ENCODE measurements at regions not wholly inside any gene's neighbourhood (a gene's known extent, or its start where the extent isn't known, plus 50 kb on each side); places are given as distances from the start of the nearest gene placed in this dataset.

DNA sequence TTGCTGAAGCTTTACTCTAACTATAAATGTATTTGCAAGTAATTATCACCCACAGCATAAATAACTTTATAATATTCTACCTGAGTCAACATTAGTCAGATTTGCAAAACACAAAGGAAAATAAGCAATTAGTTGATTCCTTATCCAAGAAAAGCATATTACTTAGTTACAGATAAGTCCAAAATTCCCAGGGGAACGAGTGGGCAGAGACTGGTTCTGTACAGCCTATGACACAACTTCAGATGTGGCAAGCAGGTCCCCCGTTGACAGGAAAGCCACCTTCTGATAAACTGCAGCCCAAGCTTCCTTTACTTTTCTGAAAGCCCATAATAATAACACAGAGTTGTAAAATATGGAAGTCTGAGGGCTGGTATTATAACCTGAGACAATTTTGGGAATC is 62.4 kb upstream of the NDP start:
- H2AFZ ChIP-seq (ENCODE audit: low read length), result no peak overlapping the region
- H3K9ac ChIP-seq (ENCODE audit: insufficient read depth, low read depth, low read length), result no peak overlapping the region
- no peaks in the 10 kb centered on the region for H3K27me3 ChIP-seq (ENCODE audit: control insufficient read depth in 1 of 2, insufficient read depth in 2 of 2, low read length in 2 of 2)
- intact Hi-C loops (cut with micrococcal nuclease; ENCODE audit: unreplicated experiment) (no loop called here), in situ Hi-C loops (cut with HindIII; ENCODE audit: extremely low pct_ligation_motif_present, low pct_unique_long_range_greater_than_20kb) (no loop called here)
- H3K27ac ChIP-seq (ENCODE audit: extremely low read length, insufficient read depth, low read length), result no peak overlapping the region
- no peaks in the 10 kb centered on the region for H3K36me3 ChIP-seq (replicated peaks in 1 of 2; ENCODE audit: control insufficient read depth in 1 of 2, insufficient read depth in 2 of 2, low read length in 2 of 2)
- ChIA-PET CTCF (ENCODE audit: low intra/inter-chr PET ratio, low total read pairs) (no interaction called here), POLR2A (no interaction called here)
- 0% methylated on average over 2 of the region's 2 CpGs for WGBS (ENCODE audit: low lambda C conversion rate)
- H3K9me3 ChIP-seq (ENCODE audit: low read length), result no peaks in the 10 kb centered on the region
- no peak overlapping the region for H3K4me3 ChIP-seq (replicated peaks in 1 of 3; ENCODE audit: insufficient read depth in 1 of 3, low read depth in 2 of 3, low read length in 3 of 3)
- no peak for FAIRE-seq
- no TSS peak for BruUV-seq (replicated peaks)
- no peak overlapping the region for H3K4me2 ChIP-seq (ENCODE audit: low read depth, low read length)
- H4K20me1 ChIP-seq (ENCODE audit: insufficient read depth, low read length), result no peaks in the 10 kb centered on the region
- H3K79me2 ChIP-seq (ENCODE audit: insufficient read depth, low read length), result no peaks in the 10 kb centered on the region
- ATAC-seq, result no peak
- no peaks in the 10 kb centered on the region for H3K4me1 ChIP-seq (ENCODE audit: insufficient read depth, low read length)
- no peak for TF ChIP-seq TEAD2 (CRISPR knock-in tag; IDR thresholded peaks at IDR 0.05)
- TF ChIP-seq, protein P1, sequence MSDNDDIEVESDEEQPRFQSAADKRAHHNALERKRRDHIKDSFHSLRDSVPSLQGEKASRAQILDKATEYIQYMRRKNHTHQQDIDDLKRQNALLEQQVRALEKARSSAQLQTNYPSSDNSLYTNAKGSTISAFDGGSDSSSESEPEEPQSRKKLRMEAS (IDR thresholded peaks at IDR 0.05), result no peak
- no peak for TF ChIP-seq WIZ (CRISPR knock-in tag; IDR thresholded peaks at IDR 0.05)
- TF ChIP-seq NKX3-1 (CRISPR knock-in tag; IDR thresholded peaks at IDR 0.05), result no peak
- TF ChIP-seq, protein P2, sequence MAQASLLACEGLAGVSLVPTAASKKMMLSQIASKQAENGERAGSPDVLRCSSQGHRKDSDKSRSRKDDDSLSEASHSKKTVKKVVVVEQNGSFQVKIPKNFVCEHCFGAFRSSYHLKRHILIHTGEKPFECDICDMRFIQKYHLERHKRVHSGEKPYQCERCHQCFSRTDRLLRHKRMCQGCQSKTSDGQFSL (CRISPR knock-in tag; IDR thresholded peaks at IDR 0.05), result no peak
- no peak for TF ChIP-seq ZNF230 (CRISPR knock-in tag; IDR thresholded peaks at IDR 0.05)
- no peak for DNase-seq (ENCODE audit: low spot score)

DNA sequence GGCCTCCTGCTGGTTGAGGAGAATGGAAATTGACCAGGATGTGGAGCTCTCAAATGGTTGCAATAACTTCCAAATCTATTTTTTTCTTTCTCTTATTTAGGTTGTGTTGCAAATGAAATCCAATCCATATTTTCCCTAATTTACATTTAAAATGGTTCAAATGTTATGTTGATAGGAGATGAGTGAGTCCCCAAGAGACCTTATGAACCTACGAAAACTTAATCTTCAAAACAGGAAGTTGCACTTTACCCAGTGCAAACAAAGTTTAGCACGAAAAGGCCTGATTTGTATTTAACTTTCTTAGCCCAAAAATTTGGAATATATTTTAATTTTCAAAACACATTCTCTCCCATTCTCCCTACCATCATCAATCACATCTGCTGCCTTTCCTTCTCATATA is 59.3 kb upstream of the NDP start:
- ATAC-seq, result no peak
- no peak overlapping the region for H3K4me2 ChIP-seq (ENCODE audit: low read depth, low read length)
- no peak overlapping the region for H2AFZ ChIP-seq (ENCODE audit: low read length)
- DNase-seq (ENCODE audit: low spot score), result no peak
- no TSS peak for BruUV-seq (replicated peaks)
- 0% methylated on average over 2 of the region's 2 CpGs for WGBS (ENCODE audit: low lambda C conversion rate)
- H3K9ac ChIP-seq (ENCODE audit: insufficient read depth, low read depth, low read length), result no peak overlapping the region
- H3K4me1 ChIP-seq (ENCODE audit: insufficient read depth, low read length), result no peaks in the 10 kb centered on the region
- in situ Hi-C loops (cut with HindIII; ENCODE audit: extremely low pct_ligation_motif_present, low pct_unique_long_range_greater_than_20kb), result no loop called here
- H3K4me3 ChIP-seq (replicated peaks in 1 of 3; ENCODE audit: insufficient read depth in 1 of 3, low read depth in 2 of 3, low read length in 3 of 3), result no peak overlapping the region
- no peak for FAIRE-seq
- H3K9me3 ChIP-seq (ENCODE audit: low read length), result no peaks in the 10 kb centered on the region
- ChIA-PET CTCF (ENCODE audit: low intra/inter-chr PET ratio, low total read pairs) (no interaction called here), POLR2A (no interaction called here)
- no peaks in the 10 kb centered on the region for H3K79me2 ChIP-seq (ENCODE audit: insufficient read depth, low read length)
- H4K20me1 ChIP-seq (ENCODE audit: insufficient read depth, low read length), result no peaks in the 10 kb centered on the region
- intact Hi-C loops (cut with micrococcal nuclease; ENCODE audit: unreplicated experiment), result no loop called here
- H3K36me3 ChIP-seq (replicated peaks in 1 of 2; ENCODE audit: control insufficient read depth in 1 of 2, insufficient read depth in 2 of 2, low read length in 2 of 2), result no peaks in the 10 kb centered on the region
- no peak overlapping the region for H3K27ac ChIP-seq (ENCODE audit: extremely low read length, insufficient read depth, low read length)
- H3K27me3 ChIP-seq (ENCODE audit: control insufficient read depth in 1 of 2, insufficient read depth in 2 of 2, low read length in 2 of 2), result no peaks in the 10 kb centered on the region
- no peak for TF ChIP-seq SAP130 (CRISPR knock-in tag; IDR thresholded peaks at IDR 0.05; ENCODE audit: low read depth)
- no peak for TF ChIP-seq HOMEZ (CRISPR knock-in tag; IDR thresholded peaks at IDR 0.05; ENCODE audit: low read depth)
- TF ChIP-seq IKZF5 (CRISPR knock-in tag; IDR thresholded peaks at IDR 0.05), result no peak
- TF ChIP-seq ZNF678 (CRISPR knock-in tag; IDR thresholded peaks at IDR 0.05), result no peak
- TF ChIP-seq GFI1 (CRISPR knock-in tag; IDR thresholded peaks at IDR 0.05; ENCODE audit: borderline replicate concordance), result no peak
- TF ChIP-seq MAFF (IDR thresholded peaks at IDR 0.05; ENCODE audit: low read depth, low read length), result no peak
- TF ChIP-seq, protein P3, sequence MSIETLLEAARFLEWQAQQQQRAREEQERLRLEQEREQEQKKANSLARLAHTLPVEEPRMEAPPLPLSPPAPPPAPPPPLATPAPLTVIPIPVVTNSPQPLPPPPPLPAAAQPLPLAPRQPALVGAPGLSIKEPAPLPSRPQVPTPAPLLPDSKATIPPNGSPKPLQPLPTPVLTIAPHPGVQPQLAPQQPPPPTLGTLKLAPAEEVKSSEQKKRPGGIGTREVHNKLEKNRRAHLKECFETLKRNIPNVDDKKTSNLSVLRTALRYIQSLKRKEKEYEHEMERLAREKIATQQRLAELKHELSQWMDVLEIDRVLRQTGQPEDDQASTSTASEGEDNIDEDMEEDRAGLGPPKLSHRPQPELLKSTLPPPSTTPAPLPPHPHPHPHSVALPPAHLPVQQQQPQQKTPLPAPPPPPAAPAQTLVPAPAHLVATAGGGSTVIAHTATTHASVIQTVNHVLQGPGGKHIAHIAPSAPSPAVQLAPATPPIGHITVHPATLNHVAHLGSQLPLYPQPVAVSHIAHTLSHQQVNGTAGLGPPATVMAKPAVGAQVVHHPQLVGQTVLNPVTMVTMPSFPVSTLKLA (IDR thresholded peaks at IDR 0.05), result no peak
- no peak for TF ChIP-seq ZNF83 (CRISPR knock-in tag; IDR thresholded peaks at IDR 0.05; ENCODE audit: borderline replicate concordance)
- no peak for TF ChIP-seq ZNF891 (CRISPR knock-in tag; IDR thresholded peaks at IDR 0.05)
- no peak for TF ChIP-seq CCDC6 (CRISPR knock-in tag; IDR thresholded peaks at IDR 0.05)
- TF ChIP-seq RXRA (CRISPR knock-in tag; IDR thresholded peaks at IDR 0.05), result no peak
- TF ChIP-seq ZSCAN9 (CRISPR knock-in tag; IDR thresholded peaks at IDR 0.05; ENCODE audit: borderline replicate concordance), result no peak
